HG03139 (cell line): ENCODE measurements at regions not wholly inside any gene's neighbourhood (a gene's known extent, or its start where the extent isn't known, plus 50 kb on each side); places are given as distances from the start of the nearest gene placed in this dataset.

Source experiments
- ATAC-seq: cut with Tn5 transposase; IDR thresholded peaks from one replicate; pipeline ENCODE4 v1.9.1; 2021; ENCODE audit not compliant: unreplicated experiment

DNA sequence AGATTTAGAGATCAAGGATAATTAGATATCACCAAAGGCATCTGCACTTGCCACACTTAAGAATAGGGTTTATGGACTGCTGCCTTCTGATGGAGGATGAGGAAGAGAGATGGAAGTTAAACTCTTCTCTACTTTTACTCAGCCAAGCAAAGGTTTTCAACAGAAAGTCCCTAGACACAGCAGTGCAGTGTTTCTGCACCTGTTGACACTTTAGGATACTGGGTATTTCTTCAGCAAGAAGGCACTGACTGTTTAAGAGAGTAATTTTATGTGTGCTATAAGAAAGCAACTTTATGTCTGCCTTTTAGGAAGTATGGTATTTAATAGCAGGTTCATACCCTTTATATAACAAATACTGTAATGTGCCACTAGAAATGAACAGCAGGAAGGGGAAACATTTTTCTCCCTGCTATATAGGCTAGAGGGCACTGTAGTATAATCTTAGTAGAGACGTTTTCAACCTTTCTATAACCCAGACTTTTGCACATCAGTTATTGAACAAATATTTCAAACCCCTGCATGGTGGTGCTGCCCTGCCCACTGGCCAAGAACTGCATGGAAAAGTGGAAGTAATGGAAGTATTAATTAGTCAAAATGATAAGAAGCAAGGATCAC is 225.0 kb upstream of the GRIP1 start:
- no peak for ATAC-seq

DNA sequence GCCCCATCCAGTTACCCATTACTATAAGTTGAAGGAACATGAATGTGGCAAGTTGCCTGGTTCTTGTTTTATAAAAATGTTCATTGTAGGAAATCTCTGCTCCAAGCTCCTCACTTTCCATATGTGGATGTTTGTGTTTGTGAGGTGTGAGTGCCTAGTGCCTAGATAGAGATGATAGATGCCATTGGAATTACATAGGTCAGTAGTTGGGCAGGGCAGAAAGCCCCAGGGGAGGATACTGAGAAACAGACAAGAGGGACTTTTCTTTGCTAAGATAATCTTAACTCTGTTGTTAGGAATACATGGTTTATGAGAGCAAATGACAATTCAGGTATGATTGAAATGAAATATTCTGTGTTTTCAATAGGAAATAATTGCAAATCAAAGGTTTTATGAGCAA is 226.3 kb upstream of the GRIP1 start:
- ATAC-seq: no peak

DNA sequence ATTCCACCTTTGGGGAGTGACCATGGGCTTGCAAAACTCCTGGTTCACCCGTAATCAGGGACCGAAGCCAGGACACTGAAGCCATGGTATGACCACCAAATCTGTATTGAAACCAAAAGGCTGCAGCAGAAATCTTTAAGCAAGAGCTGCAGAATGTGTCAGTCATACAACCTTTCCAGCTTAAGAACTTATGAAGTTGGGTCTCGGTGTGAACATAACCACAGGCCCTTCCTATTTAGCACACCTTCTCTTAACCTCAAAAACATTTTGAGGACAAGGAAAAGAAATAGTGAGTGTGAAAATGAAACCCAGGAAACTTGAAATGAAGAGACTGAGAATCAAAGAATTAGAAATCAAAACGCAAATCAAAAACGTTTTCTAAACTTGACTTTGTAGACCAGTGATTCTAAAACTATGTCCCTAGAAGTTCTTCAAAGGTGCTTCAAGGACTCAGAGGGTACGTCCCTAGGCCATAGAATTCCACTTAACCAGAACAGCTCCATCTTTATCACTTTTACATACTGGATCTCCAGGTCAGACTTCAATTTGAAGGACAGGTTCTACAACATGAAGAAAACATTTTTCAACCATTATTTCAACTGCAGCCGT is 231.6 kb upstream of the GRIP1 start:
- no peak for ATAC-seq

DNA sequence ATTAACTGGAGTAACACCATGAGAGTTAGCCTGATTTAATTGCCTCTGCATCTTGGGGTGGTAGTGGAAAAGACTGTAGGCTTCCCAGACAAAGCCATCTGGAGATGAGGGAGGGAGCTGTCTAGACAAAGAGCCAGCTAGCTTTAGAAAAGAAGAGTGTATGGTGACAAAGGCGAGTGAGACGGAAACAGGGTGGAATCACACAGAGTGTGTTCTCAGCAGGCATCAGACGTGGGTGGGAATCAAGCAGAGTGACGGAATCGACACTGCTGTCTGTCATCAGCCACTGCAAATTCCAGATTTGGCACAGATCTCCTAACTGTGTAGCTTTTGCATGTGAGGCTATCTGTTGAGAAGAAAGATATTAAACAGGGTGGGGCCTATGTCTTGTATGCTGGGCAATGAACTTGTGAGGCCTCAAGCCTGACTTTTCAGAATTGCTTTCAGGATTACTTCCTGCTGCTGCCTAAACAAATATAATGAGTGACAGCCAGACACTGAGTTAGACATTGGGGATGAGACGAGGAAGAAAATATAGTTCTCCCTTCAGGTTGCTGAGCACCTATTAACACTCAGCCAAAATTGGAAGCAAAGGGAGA is 236.5 kb upstream of the GRIP1 start:
- no peak for ATAC-seq

DNA sequence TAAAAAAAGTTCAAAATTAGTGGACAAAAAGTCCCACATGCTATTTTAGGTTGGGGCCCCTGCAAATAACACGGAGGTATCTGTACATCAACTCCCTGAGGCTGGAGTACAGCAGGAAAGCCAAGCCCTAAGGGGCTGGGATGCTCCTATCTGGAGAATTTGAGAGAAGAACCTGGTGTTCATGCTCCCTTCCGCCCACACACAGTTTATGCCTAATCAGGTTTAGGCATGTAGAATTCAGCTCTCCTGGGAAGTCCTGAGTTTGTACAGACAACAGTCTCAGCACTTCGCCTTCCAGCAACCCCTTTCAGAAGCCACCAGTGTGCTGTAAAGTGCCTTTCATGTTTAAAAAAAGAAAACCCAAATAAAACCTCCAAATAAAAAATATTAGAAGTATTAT is 237.3 kb upstream of the GRIP1 start:
- ATAC-seq: no peak

DNA sequence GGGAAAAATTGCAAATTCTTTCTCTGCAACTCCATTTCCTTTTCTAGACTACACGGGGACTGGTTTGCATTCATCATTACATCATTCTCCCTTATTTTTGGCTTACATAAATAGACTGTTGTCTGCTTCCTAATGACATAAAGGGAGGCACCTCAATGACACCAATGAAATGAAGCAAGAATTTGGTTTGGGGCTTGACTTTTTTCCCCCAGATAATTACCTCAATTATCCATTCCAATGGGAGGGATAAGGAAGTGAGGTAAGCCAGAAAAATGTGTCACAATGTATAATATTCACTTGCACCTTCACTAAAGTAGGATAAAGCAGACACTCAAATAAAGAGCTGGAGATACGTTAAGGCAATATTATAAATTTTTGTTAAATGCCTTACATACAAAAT is 240.6 kb upstream of the GRIP1 start:
- no peak for ATAC-seq

DNA sequence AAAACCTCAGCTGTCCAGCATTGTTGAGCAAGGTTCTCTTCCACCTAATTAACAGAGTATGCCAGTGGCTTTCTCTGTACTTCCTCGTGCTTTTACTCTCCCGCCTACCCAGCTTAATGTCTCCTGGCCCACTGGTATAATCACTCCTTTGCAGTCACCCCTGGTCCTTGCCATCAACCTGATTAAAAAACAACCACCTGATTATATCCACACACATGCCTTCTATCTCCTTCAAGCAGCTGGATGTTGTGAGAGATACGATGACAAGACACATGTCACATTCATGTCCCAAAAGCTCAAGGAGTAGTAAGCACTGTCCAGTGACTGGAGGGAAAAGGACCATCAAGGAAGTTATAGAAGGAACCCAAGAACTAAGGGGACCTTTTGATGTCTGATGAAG is 241.3 kb upstream of the GRIP1 start:
- no peak for ATAC-seq

DNA sequence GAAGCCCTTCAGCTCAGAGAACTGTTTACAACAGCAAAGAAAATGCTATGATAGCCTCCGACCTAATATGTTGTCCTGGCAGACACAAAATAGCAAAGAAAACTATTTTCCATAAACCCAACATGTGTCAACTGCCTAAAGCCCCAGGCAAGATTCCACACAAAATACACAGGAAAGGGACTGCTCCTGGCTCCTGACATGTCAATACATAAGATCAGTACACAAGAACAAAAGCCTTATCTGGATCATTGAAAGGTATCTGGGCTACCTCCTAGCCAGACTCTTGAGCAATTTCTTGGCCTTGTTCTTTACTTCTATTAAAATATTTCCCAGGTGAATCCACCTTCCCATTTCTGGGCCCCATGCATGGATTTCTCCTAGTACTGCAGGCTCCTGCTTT is 242.3 kb upstream of the GRIP1 start:
- ATAC-seq: no peak

DNA sequence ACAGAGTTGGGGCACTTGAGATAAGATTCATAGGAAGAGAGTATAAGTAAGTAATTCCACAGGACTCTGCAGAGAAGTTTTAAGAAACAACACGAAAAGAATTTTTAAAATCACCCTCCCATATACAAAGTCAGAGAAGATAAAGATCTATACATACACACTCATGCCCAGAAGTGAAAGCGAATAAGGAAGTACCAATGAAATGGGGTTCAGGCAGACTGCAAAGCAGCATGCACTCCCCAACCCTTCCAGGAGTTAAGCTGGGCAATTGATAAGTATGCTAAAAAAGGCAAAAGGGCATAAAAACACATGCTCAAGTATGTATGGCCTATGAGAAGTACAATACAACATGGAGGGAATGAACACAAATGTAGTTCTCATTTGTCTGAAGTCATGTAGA is 246.2 kb upstream of the GRIP1 start:
- no peak for ATAC-seq

DNA sequence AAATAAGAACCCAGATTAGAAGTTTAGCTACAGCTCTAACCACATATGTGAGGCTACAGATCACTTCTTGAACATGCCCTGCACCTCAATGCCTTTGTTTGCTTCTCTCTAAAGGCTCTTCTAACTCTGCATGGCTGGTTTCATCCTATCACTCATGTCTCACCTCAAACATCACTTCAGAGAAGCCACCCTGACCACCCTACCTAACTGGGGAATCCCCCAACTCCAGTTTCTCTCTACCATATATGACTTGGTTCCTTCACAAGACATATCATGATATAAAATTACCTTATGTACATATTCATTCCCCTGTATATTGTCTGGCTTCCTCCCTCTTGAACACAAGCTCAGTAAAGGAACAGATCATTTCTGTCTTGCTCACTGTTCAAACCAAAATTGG is 250.2 kb upstream of the GRIP1 start:
- no peak for ATAC-seq

DNA sequence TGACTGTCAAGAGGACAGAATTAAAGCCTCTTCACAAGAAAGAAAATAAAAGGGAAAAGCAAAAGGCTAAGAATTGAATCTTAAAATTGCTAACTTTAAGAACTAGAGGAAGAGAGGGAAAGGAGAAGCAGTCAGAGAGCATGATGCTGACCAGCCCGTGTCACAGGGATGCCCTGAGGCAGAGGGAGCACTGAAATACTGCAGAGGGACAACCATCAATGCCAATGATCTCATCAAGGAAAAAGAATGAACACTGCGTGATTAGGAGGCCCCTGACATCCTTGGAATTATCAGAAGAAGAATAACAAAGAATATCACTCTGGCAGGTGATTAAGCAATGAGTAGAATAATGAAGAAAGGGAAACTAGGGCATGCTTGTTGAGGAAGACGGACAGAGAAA is 252.2 kb upstream of the GRIP1 start:
- no peak for ATAC-seq

DNA sequence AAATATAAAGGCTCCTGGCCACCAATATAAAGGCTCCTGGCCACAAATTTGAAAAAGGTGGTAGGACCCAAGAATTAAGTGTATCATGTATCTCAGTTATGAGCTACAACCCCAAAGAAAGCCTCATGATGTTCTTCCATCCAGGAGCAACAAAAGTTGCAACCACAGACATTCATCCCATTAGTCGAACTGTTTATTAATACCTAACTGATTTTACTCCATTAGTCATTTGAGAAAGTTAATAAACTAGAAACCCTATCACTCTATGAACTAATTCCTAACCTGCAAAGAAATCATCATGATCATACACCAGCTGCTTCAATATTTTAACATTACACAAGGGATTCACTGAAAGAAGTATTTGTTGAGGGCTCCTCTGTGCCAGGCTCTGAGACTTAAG is 253.2 kb upstream of the GRIP1 start:
- no peak for ATAC-seq

DNA sequence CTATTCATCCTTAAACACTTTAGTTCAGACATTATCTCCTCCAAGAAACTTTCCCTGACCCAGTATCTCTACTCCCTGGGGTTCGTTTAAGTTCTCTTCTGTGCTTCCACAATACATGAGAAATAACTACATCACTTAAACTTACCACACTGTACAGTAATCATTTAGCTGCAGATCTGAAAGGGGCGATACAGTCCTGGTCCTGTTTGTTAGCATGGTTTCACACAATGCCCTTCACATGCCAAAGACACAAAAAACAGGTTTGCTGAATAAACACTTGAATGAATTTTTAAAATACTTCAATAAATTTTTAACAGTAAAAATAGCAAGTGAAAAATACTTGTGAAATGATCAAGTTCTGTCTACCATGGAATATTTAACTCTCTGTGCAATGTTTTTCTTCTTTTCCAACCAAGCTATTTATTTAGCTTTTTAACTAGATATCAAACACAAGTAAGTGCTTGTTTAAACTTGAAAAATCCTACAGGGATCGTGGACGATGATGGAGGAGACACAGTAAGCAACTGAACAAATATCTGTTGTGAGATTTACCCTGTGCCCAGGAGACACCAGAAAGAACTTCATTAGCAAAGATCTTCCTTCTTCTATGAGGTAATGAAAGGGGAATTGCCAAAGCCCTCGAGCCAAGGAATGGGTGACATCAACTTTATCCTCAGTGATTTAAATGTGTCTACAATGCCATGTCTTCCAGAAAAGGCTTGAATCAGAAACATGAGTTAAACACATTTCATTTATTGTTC is 255.6 kb upstream of the GRIP1 start:
- ATAC-seq: no peak

DNA sequence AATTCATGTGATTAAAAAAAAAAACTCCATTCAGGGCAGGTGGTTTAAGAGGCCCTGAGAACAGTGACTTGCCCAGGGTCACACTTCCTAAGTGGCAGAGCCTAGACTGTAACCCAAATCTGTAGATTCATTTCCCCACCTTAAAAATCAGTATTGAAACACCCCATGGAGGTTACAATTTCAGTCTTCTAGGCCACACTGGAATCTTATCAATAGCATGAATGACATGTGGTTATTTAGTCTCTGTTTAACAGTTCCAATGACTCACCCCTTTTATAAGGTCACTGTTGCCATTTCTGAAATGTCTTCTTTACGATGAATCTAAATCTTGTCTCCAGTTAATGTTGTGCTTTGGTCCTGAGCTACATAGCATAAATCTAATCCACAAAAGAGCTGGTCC is 262.3 kb upstream of the GRIP1 start:
- no peak for ATAC-seq

DNA sequence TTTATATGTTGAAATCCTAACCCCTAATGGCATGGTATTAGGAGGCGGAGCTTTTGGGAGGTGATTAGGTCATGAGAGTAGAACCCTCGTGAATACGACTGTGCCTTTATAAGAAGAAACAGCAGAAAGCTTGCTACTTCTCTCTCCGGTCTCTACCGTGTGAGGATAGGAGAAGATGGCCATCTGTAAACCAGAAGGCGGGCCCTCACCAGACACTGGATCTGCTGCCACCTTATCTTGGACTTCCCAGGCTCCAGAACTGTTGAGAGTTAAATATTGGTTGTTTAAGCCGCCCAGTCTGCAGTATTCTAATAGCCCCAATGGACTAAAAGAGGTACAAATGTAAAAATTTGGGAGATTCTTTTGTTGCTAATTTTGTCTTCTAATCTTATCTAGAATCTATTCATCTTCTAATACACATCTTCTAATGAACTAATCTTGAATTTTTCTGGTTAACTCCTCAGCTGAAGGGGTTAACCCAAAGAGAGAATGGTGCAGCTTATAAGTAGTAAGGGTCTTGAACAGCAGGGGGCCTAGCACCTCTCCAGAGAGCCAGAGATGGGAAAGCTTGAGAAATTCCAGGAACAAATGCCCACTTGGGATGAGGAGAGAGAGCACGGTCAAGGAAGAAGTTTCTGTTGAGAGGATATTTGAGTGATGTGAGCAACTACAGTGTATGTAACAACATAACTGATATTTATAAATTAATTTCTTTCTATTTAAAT is 264.0 kb upstream of the GRIP1 start:
- no peak for ATAC-seq

DNA sequence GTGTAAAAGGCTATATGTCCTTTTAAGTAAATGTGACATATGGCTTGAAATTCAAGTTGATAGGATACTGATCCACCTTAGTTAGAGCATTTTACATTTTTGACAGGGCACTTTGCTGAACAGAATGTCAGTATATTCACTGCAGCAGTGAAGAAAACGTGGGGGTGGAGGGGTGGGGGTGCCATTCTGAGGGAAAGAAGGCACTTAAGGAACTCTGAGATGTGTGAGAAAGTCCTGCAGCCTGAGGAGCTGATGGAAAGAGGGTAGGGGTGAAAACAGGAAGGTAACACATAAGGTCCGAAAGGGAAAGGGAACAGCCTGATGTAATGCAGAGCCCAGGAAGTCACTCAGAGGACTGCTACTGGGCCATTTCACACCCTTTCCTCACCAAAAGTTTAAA is 265.5 kb upstream of the GRIP1 start:
- ATAC-seq: no peak

DNA sequence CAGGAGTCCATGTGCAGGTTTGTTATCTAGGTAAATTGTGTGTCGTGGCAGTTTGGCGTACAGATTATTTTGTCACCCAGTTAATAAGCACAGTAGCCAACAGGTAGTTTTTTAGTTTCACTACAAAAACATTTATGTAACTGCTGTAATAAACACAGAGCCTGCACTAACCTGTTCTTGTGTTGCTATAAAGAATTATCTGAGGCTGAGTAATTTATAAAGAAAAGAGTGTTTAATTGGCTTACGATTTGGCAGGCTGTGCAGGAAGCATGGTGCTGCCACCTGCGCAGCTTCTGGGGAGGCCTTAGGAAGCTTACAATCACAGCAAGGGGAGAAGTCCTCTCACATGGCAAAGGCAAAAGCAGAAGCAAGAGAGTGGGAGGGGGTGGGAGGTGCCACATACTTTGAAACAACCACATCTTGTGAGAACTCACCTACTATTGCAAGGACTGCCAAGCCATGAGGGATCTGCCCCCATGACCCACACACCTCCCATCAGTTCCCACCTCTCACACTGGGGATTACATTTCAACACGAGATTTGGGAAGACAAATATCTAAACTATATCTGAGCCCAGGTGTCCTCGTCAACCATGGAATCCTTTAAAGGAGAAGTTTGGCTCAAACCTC is 266.4 kb upstream of the GRIP1 start:
- ATAC-seq: no peak

DNA sequence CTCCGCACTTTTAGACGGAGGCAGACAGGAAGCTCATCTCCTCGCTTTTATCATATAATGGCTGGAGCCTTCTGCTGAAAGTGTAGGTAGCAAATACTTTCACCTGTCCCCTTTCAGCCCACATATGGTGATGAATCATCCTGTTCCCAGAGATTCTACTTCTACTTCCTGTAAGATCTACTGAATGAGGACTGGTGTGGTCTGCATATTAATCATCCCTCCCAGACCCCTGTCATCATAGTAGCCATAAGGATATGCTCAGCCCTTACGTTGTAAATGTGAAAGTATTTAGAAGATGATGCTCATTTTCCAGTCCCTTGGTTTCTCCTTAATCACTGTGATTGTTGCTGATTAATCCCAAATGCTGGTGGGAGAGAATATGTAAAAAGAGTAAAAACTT is 268.2 kb upstream of the GRIP1 start:
- ATAC-seq: no peak

DNA sequence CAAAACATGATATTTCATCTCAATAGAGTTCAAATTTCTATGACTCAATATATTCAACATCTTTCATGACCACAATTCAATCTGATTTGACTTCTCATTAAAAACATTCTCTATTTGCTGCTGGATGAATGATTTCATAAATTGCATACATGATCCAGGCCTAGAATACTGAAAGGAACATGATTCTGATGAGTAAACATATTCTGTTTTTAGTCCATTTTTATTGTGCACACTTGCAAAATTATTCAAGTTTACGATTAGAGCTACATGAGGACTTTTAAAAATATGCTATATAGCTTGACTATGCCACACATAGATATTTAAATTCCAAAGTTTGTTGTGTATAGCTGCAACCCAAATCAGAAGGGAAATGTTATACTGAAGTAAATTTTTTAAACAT is 273.8 kb upstream of the GRIP1 start:
- ATAC-seq: no peak

DNA sequence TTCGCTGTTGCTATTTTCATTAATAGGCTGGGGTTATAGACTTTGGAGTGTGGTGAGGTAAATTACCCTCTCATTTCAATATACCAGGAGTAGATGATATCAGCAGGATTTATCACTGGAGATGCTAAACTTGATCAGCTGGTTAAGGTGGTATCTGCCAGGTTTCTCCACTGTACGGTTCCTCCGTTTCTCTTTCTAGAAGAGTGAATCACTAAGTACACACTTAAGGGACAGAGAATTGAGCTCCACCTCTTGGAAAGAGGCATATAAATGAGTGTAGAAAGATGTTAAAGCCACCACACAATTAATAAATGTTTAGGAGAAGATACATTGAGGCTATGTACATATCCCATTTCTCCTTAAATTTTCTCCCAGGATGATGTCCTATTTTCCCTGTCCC is 277.4 kb upstream of the GRIP1 start:
- ATAC-seq: no peak

DNA sequence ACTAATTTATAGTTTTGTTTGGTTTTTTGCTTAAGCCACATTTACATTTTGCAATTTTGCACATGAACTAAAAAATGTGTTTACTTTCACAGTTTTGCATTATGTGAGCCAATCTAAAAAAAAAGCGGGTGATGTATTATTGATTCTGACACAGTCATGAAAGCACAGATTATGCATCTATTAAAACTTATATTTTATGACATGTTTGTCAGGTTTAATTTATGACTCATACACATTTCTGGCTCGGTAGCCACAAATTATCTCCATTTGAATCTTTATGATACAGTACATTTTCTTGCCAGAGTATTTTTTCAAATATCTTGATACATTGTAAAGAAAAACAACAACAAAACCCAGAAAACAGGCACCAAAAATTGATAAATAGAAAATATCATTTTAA is 280.4 kb upstream of the GRIP1 start:
- ATAC-seq: no peak
